ENCODE measurements at regions not wholly inside any gene's neighbourhood (a gene's known extent, or its start where the extent isn't known, plus 50 kb on each side); places are given as distances from the start of the nearest gene placed in this dataset.
"Not testable (repeated sequence)": the region's sequence is repeated elsewhere in the genome, so short reads cannot be mapped to it uniquely, and the experiment has no call there.

DNA sequence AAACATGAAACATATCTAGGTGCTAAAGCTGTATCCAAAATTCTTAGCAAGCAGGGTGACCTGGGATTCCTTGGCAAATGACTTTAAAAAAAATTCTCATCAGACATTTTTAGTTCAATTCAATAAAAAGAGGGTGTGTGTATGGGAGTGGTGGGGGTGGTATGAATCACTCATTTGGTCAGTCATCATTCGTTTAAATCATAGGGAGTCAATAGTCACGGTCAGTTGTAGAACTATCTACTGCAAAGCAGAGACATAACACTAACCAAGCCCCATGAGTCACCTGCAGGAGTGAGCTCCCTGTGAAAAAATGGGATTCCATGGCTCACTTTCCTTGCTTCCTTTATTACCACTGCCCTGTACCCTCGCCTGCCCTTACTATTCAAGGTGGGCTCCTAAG is 380.6 kb upstream of the TCF4 start:
- no peak overlapping the region for H3K4me3 Mint-ChIP-seq (ENCODE audit: low read depth)
- peaks cover 10% of the 10 kb centered on the region for H3K4me1 Mint-ChIP-seq (ENCODE audit: low read depth)

GRCh38 chr18:55967019-55967418 is 379.0 kb upstream of the TCF4 start:
- no peak for TF ChIP-seq CTCF (IDR thresholded peaks at IDR 0.05; ENCODE audit: unreplicated experiment)
- H3K4me1 Mint-ChIP-seq (ENCODE audit: low read depth): peaks cover 5% of the 10 kb centered on the region
- no peak overlapping the region for H3K4me3 Mint-ChIP-seq (ENCODE audit: low read depth)
- no peaks in the 10 kb centered on the region for H3K27me3 Mint-ChIP-seq
- no peak for DNase-seq (ENCODE audit: low spot score, unreplicated experiment)
- H3K9me3 Mint-ChIP-seq (ENCODE audit: low read depth): no peaks in the 10 kb centered on the region
- H3K36me3 Mint-ChIP-seq (ENCODE audit: insufficient read depth): no peaks in the 10 kb centered on the region
- H3K27ac Mint-ChIP-seq: no peak overlapping the region

More for the DNA sequence above, 380.6 kb upstream of the TCF4 start:
- Mint-ChIP-seq H3K27ac (no peak overlapping the region), H3K27me3 (peaks cover 3% of the 10 kb centered on the region), H3K36me3 (ENCODE audit: insufficient read depth) (no peaks in the 10 kb centered on the region), H3K9me3 (ENCODE audit: low read depth) (no peaks in the 10 kb centered on the region)
- DNase-seq (ENCODE audit: low spot score, unreplicated experiment): no peak
- TF ChIP-seq CTCF (IDR thresholded peaks at IDR 0.05; ENCODE audit: unreplicated experiment): no peak

- H3K27ac Mint-ChIP-seq: no peak overlapping the region
- no peak for TF ChIP-seq CTCF (IDR thresholded peaks at IDR 0.05; ENCODE audit: unreplicated experiment)
- no peaks in the 10 kb centered on the region for H3K9me3 Mint-ChIP-seq (ENCODE audit: low read depth)
- no peak for DNase-seq (ENCODE audit: low spot score, unreplicated experiment)
- peaks cover 5% of the 10 kb centered on the region for H3K4me1 Mint-ChIP-seq (ENCODE audit: low read depth)
- peaks cover 7% of the 10 kb centered on the region for H3K27me3 Mint-ChIP-seq
- no peaks in the 10 kb centered on the region for H3K36me3 Mint-ChIP-seq (ENCODE audit: insufficient read depth)
- H3K4me3 Mint-ChIP-seq (ENCODE audit: low read depth): no peak overlapping the region
Observed at GRCh38 chr18:55964171-55964570, 376.2 kb upstream of the TCF4 start.

DNA sequence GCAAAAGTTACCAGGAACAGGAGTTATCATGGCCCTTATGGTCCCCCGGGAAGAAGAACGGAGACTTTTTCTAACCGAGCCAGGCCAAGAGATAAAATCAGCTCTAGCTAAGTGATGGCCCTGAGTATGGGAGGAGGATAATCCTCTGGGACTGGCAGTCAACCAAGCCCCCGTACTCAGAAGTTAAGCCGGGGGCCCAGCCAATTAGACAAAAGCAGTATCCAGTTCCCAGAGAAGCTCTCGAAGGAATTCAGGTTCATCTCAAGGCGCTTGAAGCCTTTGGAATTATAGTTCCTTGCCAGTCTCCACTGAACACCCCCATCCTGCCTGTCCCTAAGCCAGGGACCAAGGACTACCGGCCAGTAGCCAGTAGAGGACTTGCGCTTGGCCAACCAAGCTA is 365.3 kb upstream of the TCF4 start:
- Mint-ChIP-seq H3K4me1 (ENCODE audit: low read depth) (no peaks in the 10 kb centered on the region), H3K36me3 (ENCODE audit: insufficient read depth) (no peaks in the 10 kb centered on the region), H3K27me3 (no peaks in the 10 kb centered on the region), H3K9me3 (ENCODE audit: low read depth) (peaks cover 7% of the 10 kb centered on the region), H3K27ac (no peak overlapping the region), H3K4me3 (ENCODE audit: low read depth) (no peak overlapping the region)
- no peak for TF ChIP-seq CTCF (IDR thresholded peaks at IDR 0.05; ENCODE audit: unreplicated experiment)
- DNase-seq (ENCODE audit: low spot score, unreplicated experiment): no peak

GRCh38 chr18:55951738-55952137 is 363.7 kb upstream of the TCF4 start:
- H3K27me3 Mint-ChIP-seq; H3K4me1 Mint-ChIP-seq (ENCODE audit: low read depth); H3K4me3 Mint-ChIP-seq (ENCODE audit: low read depth); DNase-seq (ENCODE audit: low spot score, unreplicated experiment); H3K36me3 Mint-ChIP-seq (ENCODE audit: insufficient read depth); H3K9me3 Mint-ChIP-seq (ENCODE audit: low read depth); H3K27ac Mint-ChIP-seq: not testable (repeated sequence)

GRCh38 chr18:55950379-55951166 is 362.6 kb upstream of the TCF4 start:
- H3K36me3 Mint-ChIP-seq (ENCODE audit: insufficient read depth): no peaks in the 10 kb centered on the region
- H3K4me1 Mint-ChIP-seq (ENCODE audit: low read depth): no peaks in the 10 kb centered on the region
- TF ChIP-seq CTCF (IDR thresholded peaks at IDR 0.05; ENCODE audit: unreplicated experiment): no peak
- H3K9me3 Mint-ChIP-seq (ENCODE audit: low read depth): peaks cover 4% of the 10 kb centered on the region
- H3K4me3 Mint-ChIP-seq (ENCODE audit: low read depth): no peak overlapping the region
- no peak overlapping the region for H3K27ac Mint-ChIP-seq
- no peaks in the 10 kb centered on the region for H3K27me3 Mint-ChIP-seq
- DNase-seq (ENCODE audit: low spot score, unreplicated experiment): no peak

All from progenitor cell of endocrine pancreas (in vitro differentiated cells).